NCI-H2227 (cell line): ENCODE measurements at regions not wholly inside any gene's neighbourhood (a gene's known extent, or its start where the extent isn't known, plus 50 kb on each side); places are given as distances from the start of the nearest gene placed in this dataset.

Source experiments
- DNase-seq: peaks from one replicate; lab custom pipeline; 2025; ENCODE audit not compliant: unreplicated experiment; lab: John Stamatoyannopoulos, UW

DNA sequence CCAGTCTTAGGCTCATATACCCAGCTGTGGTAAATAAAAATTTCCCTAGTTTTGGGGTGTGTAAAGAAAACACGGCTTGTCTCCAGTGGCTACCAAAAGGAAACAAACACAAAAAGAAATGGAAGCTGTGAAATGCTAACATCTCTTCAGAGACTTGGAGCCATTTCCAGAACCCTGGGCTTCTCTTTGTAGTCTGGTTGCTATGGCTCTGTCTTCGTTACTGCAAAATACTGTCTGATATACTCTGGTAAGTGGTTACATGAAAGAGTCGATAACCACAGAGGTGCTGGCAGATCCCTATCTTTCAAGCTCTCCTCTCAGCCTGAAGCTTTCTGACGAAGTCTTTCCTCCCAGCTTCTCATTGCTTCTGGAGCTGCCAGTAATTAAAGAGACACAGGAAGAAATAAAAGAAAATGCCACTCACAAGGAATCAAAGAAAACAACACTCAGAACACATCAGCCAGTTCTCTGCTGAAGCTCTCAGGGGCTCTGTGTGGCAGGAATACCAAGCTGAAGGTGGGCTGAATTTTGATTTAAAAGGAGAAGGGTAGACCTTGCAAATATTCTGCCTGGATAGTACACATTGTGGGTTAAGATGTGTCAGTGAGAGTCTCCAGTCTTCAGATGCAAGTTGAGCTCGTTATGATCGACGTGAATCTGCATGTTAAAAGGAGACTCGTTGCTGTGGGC lies 107.6 kb upstream of the FAM9C start:
- DNase-seq, result no peak

DNA sequence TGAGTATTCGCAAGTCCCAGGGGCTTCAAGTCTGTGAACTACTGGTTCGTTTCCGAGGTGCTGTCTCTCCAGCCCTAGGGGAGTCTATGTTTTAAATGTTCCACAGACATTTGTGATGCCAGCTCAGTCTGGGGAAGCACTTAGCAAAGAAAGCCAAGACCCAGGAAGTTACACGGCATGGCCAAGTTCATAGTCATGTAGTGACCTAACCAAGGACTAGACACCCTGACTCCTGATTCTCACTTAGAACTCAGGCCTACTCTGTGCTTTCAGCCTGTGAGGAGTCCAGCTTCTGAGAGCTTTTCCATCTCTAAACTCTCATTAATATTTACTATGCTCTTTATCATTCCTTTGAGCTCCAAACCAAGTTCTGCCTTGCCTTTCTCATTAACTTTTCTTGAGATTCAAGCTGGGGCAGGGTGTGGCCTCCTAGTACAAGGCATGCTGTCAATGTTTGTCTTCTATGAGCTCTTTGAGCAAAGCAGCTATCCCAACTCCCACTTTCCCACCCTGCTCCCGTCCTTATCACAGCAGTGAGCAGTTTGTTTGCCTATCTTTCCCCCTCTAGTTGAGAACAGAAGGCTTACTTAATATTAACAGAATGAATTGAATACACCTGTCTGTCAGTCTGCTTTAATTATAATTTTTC lies 105.4 kb upstream of the FAM9C start:
- no peak for DNase-seq

DNA sequence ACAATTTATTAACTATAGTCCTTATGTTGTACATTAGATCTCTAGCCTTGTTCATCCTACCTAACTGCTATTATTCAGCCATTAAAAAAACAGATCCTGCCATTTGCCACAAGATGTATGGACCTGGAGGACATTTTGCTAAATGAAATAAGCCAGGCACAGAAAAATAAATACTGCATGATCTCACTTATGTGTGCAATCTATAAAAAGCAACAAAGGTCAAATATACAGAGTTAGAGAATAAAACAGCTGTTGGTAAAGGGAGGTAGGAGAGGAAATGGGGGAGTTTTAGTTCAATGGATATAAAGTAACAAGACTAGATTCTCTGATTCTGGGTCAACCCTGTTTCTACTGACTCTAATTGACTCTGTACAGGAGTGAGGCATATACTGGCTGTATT lies 103.3 kb upstream of the FAM9C start:
- DNase-seq, result no peak

DNA sequence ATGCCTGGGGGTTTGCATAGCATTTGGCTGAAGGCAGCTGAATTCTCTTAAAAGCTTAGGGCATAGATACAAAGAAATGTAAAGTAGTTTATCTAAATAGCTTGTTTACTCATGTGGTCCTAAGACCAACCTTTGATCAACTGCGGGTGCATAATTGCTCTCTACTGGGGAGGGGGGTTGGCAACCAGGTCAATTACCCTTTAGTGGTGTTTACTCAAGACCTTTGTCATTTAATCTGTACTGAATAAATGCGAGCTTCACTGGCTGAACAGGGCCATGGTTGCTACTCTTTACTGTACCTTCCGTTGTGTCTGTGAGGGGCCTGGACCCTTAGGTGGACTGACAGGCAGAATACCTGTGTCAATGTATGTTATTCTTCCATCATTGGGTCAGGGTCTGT lies 102.7 kb upstream of the FAM9C start:
- DNase-seq, result no peak

DNA sequence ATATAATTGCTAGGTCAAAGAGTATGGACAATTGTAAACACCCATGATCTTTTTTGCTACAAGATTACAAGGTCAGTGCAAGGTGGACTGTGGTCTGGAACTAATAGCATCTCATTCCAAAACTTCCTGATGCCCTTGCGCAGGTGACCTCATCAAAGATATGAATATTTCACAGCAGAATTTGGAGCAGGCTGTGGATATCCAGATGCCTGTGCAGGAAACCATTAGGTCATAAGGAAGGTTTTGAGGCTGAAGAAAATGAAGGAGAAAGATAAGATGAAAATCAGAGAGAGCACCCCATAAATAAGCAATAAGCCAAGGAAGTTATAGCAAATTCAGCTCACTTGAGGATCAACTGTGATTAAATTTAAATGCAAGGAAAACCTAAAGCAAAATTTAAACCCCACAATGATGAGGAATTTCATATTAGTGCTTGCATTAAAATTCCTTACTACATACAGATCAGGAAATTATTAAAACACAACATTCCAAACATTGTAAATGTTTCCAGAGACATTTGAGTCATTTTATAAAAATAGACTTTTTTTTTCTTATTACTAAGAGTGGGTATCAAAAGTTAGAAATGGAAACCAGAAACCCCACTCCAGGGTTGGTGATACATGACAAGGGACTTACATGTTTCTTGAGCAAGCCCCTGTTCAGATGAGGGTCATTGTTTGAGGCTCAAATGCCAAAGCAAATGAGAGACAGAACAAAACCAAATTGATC lies 100.7 kb upstream of the FAM9C start:
- no peak for DNase-seq

DNA sequence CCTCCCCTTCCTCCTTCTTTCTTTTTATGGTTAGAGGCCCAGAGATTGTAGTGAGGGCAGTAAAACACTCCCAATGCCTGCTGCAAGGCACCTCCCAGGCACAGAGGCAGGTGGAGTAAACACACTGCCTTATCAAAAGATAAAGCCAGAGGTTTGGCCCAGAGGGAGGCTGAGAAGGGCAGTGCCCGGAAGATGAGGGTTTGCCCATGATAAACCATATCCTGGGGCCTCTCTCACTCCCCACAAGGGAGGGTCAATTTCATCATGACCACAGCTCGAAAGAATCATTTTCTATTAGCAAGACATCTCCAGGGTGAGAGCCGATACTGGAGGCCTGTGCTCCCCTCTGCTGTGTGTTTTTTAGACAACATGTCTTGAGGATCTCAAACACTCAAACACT lies 98.5 kb upstream of the FAM9C start:
- DNase-seq, result no peak

DNA sequence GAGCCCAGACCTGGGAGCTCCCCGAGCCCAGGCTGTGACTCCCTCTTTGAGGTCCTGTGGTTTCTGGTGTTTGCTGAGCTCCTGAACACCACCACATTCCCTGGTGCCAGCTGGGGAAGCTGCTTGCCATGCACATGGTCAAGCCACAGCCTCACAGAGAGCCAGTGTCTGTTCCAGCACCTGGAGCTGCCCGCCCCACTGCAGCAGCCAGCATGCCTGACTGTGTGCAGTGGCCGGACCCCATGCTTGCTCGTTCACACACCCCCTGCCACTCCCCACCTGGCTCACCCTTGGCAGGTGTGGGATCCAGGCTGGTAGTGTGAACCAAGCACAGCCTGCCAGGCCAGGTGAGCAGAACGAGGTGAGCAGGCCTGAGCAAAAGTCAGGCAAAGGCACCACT lies 95.6 kb upstream of the FAM9C start:
- DNase-seq, result no peak

DNA sequence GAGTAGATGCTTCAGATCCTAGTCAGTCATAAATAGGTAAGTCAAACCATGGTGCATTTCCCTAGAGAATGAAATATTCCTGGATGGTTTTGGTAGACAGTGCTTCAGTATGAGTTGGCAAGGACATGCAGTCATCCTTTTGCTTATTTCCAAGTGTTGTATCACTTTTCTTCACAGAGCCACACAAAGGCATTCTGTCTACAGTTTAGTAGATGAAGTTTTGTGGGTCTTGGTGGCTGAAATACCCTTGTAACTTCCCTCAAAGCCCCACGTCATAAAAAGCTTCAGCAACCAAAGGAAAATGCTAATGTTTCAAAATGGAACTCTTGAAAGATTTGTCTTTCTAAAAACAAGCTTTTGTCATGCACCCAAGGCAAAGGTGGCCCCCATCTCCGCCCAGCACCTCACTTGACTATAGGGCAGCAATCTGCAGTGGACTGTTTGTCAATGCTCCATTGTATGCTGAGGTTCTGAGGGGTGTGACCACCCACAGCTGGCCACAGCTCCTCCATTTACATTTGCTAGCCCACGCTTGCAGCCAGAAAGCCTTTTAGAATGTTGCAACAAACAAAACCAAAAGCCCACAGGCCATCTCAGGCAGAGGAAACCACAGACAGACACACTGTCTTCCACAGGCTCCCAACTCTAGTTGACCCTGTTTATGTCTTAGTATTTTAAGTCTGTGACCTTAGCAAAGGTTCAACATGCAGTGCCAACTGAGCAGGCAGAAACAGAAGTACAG lies 87.1 kb upstream of the FAM9C start:
- no peak for DNase-seq

DNA sequence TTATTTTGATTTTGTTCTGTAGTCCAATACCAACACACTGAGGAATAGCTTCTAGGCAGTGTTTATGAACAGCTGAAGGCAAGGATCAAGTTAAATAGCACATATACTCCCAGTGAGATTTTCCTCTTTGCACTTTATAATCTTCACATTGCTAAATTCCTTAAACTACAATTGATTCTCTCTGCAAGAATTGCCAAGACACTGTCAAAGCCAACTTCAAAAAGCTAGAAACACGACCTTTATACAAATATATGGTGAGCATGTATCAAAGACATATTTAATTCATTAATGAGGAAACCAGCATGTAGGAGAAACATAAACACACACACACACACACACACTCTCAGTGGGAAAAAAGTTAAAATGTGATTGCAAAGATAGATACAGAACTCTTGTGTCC lies 86.4 kb upstream of the FAM9C start:
- DNase-seq, result no peak

DNA sequence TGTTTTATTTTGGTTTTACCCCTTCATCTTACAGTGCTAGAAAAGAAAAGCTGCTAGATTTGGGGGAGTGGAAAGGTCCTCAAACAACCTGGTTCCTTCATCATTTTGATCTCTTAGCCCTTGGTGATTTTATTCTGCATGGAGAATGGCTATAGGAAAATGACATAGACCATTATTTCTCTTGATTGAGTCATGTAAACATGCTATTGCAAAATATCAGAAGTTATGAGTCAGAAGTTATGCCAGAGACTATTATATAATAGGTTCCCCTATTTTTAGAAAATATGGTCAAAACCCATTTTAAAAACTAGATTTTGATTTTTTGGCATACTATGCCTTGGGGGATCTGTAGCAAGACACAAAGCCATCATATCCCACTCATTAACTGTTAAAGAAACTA lies 83.7 kb upstream of the FAM9C start:
- no peak for DNase-seq

DNA sequence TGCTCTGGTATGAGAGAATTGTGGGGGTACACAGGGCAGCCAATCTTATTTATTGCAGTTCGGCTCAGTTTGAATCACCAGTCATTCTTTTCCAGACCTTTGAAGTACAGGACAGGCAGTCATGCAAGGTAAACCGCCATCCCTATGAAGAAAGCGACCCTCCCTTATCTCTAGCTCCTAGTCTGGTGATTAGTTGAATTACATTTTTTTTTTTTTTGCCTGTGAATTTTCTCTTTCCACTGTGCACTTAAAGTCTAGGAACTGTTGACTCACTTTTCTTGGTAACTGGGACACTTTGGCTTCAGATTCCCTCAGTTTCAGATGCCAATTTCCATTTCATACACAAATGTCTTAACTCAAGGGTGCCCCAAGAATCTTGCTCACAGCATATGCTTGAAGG lies 82.4 kb upstream of the FAM9C start:
- no peak for DNase-seq

DNA sequence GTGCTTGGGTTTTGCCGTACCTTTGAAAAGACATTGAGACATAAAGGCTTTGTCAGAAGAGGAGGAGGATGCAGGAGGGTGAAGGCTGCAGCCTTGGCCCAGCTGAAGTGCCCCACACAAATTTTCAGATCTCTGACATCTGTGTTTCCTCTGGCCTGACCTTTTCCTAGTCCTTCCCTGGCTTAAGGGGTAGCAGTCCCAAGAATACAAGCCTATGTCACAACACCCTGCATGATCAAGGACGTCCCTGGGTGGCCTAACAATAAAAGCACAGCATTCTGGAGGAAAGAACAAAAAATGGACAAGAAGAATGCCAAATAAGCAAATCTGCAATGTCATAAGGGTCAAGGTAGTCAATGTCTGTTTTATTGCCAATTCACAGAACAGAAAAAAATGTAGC lies 80.8 kb upstream of the FAM9C start:
- no peak for DNase-seq

DNA sequence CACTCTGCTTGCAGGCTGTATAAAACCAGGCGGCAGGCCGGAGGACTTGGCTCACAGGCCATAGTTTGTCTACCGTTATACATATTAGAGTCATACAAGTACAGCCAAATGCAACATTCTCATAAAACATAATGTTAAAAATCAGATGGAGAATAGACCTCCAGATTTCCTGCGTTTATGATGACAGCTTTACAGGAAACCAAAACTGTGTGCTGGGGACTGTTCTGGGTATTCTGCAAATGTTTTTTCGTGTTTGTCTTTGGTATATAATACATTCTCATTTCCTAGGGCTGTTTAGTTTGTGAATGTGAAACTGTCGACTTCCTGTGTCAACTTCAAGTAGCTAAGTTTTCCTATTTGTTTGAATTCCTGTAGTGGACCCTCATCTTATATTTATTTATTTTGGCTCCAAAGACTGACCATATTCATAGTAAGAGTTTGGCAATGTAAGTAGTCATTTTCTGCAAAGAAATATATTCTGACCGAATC lies 79.5 kb upstream of the FAM9C start:
- DNase-seq, result no peak

DNA sequence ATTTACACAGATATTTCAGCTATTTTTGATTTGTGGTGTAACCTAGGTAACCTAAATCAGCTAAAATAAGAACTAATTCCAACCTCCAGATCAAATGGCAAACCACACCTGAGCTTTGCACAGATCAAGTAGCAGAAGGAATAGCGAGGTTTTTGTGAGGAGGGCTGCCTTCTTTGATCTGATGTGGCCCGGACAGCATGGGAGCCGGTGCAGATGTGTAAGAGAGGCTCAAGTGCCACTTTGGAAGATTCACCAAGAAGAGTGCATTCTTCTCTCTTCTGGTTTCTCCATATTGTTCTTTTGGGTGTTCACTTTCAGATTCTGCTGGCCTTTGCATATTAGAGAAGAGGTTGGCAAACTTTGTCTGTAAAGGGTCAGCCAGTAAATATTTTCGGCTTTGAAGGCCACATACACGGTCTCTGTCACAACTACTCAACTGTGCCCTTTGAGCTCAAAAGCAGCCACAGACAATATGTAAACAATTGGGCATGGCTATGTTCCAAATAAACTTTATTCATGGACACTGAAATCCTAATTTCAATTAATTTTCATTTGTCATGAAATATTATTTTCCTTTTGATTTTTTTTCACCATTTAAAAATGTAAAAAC lies 78.9 kb upstream of the FAM9C start:
- DNase-seq, result no peak

DNA sequence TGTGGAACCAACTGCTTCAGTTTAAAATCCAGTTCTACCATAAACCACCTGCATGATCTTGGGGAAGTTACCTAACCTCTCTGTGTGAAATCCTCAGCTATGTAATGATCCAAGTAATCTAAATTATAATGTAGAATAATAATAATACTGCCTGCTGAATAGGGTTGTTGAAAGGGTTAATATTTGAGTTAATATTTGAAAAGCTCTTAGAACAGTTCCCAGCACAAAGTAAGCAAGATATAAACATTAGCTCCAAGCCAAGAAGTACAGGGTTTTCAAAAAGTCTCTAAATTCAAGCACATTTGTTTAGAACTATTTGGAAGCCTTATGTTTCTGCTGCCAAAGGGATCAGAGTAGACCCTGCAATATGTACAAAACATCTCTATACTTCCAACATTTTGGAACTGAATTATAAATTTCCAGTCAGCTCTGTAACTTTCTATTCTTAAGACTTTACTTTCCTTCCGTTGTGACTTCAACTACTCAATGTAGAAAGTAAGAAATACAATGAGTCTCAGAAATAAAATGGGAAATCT lies 76.7 kb upstream of the FAM9C start:
- DNase-seq, result no peak

DNA sequence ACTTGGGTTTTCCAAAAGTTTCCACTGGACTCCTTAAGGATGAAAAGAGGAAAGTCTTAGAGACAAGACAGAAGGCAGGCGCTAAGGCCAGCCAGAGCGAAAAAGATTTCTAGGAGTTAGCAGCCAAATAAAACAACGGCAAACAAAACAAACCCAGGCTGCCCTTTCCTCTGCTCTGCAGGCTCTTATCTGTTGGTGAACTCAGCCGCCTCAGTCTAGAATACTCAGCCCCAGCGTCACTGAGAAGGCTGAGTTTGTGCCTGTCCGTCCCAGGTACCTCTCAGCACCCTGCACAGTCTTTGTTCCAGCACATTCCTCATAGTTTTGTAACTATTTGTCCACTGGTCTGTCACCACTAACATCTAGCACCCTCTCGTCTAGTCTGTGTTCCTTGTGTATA lies 75.6 kb upstream of the FAM9C start:
- DNase-seq, result no peak

DNA sequence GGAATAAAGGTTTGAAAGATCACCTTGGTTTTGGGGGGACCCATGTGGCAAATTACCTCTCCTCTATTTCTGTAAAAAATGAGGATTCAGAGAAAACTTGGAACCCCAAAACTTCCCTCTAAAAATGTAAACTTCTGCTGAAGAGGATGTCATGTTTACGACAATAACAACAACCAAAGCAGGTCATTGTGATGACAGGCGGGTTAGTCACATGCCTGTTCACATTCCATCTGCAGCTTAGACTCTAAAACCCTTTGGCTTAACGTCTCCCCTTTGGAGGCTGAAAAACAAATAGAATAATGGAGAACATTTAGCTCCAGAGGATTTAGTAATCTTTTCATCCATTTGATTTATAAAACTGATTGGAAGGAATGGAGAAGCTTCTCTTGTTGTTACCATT lies 75.0 kb upstream of the FAM9C start:
- DNase-seq, result no peak

DNA sequence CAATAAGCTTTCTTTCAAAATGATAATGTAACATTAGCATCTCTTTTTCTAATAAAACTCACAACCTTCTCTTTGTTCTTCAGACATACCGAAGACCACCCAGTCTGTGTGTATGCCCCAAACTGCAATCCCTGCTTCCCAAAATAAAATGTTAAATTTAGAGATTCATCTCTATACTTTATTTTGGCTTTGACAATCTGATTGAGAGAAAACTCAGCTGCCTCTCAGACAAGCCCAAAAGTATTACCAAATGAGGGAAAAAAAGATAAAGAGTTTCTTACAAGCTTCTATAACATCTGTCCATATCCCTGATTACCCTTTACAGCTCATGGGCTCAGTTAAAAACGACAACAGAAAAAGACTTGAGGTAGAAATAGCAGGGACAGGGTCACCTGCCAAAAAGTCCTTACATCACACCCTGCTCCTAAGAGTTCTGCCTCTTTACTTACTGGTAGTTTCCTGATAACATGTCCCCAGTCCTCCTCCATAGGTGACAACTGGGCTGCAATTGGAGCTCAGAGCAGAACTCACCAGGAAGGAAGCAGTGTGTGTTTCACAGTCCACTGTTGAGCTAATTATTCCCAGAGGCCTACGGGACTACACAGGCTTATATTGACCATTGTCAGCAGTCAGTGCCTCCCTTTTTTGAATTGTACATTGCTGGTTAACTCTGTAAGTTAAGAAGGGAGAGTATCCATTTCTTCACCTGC lies 70.9 kb upstream of the FAM9C start:
- DNase-seq, result no peak

DNA sequence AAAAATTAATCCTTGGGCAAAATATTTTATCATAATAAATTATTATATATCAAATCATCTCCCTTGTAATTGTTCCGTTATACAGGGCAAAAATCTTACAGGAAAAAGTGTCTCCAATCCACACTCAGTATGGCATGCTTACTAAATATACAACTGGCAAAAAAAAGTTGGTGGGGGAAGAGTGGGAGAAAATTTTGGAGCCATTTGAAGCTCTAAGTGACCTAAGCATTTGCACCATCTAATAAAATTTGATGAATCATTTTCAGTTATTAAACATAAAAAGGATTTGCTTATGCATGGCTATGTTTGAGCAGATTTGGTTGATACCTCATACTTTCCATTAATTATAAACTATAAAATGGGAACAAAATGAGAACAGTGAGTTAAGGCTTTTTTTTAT lies 68.1 kb upstream of the FAM9C start:
- DNase-seq, result no peak
